NT2/D1 (cell line): ENCODE measurements at regions not wholly inside any gene's neighbourhood (a gene's known extent, or its start where the extent isn't known, plus 50 kb on each side); places are given as distances from the start of the nearest gene placed in this dataset.

Experiments used
- SUZ12 ChIP-seq: IDR thresholded peaks from 2 replicates; pipeline ENCODE4 v1.6.1; 2011; ENCODE audit not compliant: insufficient read length, insufficient read depth; ENCODE audit errors: extremely low read depth
- YY1 ChIP-seq: IDR thresholded peaks from 2 replicates; pipeline ENCODE4 v1.6.1; 2011; ENCODE audit not compliant: insufficient read length, insufficient read depth
- ZNF274 ChIP-seq: IDR thresholded peaks from 2 replicates; pipeline ENCODE4 v1.6.1; 2011; ENCODE audit warnings: mild to moderate bottlenecking, low read depth, low read length

GRCh38 chr13:34751044-34751443, 191.0 kb upstream of the NBEA start:
- TF ChIP-seq ZNF274, result no peak
- TF ChIP-seq YY1, result no peak
- no peak for TF ChIP-seq SUZ12
